ENCODE measurements at regions not wholly inside any gene's neighbourhood (a gene's known extent, or its start where the extent isn't known, plus 50 kb on each side); places are given as distances from the start of the nearest gene placed in this dataset.
A peak's percentile ranks its signal among the peaks of the same experiment; 100 is the strongest.

DNA sequence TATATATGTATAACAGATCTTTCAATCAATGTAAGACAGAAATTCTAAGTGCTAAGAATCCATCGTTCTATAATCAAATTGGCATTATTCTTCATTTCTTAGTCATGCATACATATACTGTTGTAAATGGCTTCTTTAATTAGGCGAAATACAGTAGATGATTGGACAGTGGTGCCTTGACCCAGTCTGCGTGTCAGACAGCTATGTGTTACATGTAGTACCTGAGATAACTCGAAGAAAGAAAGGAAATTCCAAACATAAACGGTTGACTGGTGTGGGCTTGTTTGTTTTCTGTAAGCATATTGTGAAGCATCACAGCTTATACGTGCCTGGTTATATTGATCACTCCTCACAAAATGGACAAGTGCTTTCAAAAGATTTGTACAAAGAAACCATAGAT, 210.5 kb downstream of the ETNK1 start:
- no peak overlapping the region for H2AFZ ChIP-seq
- in situ Hi-C loops (cut with MboI), result no loop called here
- H3K27ac ChIP-seq, result no peak overlapping the region
- no peak for TF ChIP-seq EZH2 (IDR thresholded peaks at IDR 0.05; ENCODE audit: insufficient read depth, poor library complexity, severe bottlenecking)
- no peak for TF ChIP-seq EZH2phosphoT487 (IDR thresholded peaks at IDR 0.05; ENCODE audit: insufficient read depth, low read depth)
- no peak overlapping the region for H3K4me2 ChIP-seq (ENCODE audit: unreplicated experiment)
- no peaks in the 10 kb centered on the region for H3K4me1 ChIP-seq (ENCODE audit: insufficient read depth)
- no peaks in the 10 kb centered on the region for H3K79me2 ChIP-seq (ENCODE audit: insufficient read depth)
- no peaks in the 10 kb centered on the region for H3K36me3 ChIP-seq (ENCODE audit: low read depth)
- H3K4me3 ChIP-seq, result no peak overlapping the region
- no peak overlapping the region for H3K9ac ChIP-seq
- H4K20me1 ChIP-seq (ENCODE audit: insufficient read depth), result no peaks in the 10 kb centered on the region
- H3K9me2 ChIP-seq (ENCODE audit: insufficient read depth), result no peaks in the 10 kb centered on the region
- WGBS, 2 experiments (ENCODE audit: low coverage in 1 of 2, low lambda C conversion rate in 2 of 2, missing lambda C conversion rate in 2 of 2), result 44 to 47% methylated on average over 6 of the region's 6 CpGs
- no peaks in the 10 kb centered on the region for H3F3A ChIP-seq (ENCODE audit: insufficient read depth)
- no peaks in the 10 kb centered on the region for H3K9me3 ChIP-seq (ENCODE audit: low read depth)
- H3K27me3 ChIP-seq (replicated peaks; ENCODE audit: insufficient read depth), result no peaks in the 10 kb centered on the region
- no peak for DNase-seq

DNA sequence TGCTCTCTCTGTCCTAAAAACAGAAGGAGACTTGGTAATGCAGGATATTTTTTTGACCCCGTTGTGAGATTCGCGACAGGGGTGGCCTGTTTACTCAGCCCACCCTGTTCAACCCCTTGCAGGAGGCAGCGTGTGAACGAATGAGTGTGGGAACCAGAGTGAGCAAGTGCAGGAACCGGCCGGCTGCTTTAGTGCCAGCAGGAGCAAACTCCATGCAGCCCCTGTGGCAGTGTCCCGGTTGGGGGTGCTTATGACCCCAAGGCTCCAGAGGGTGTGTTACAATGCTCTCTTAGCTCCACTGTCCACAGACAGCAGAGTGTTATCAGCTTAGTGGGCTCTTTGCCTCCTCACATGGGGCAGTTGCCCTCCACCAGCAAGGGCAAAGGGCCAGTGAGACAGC, 225.2 kb downstream of the ETNK1 start:
- no peaks in the 10 kb centered on the region for H3K36me3 ChIP-seq (ENCODE audit: low read depth)
- in situ Hi-C loops (cut with MboI), result no loop called here
- 67 to 77% methylated on average over 8 of the region's 8 CpGs for WGBS, 2 experiments (ENCODE audit: low coverage in 1 of 2, low lambda C conversion rate in 2 of 2, missing lambda C conversion rate in 2 of 2)

DNA sequence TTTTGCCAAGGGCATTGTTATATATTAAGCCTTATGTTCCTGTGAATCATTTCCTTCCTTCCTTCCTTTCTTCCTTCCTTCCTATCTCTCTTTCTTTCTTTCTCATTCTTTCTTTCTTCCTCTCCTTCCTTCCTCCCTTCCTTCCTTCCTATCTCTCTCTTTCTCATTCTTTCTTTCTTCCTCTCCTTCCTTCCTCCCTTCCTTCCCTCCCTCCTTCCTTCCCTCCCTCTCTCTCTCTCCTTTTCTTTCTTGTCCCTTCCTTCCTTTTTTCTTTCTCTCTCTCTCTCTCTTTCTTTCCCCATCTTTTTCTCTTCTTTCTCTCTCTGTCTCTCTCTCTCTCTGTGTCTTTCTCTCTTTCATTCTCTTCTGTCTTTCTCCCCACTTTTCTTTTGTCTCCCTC, 226.6 kb downstream of the ETNK1 start:
- Histone ChIP-seq H3K27me3 (replicated peaks; ENCODE audit: insufficient read depth) (no peaks in the 10 kb centered on the region), H3K27ac (no peak overlapping the region), H3K79me2 (ENCODE audit: insufficient read depth) (no peaks in the 10 kb centered on the region), H2AFZ (no peak overlapping the region), H3K9me3 (ENCODE audit: low read depth) (no peaks in the 10 kb centered on the region), H3K9me2 (ENCODE audit: insufficient read depth) (no peaks in the 10 kb centered on the region), H3K9ac (no peak overlapping the region), H3K4me3 (no peak overlapping the region), H3K4me2 (ENCODE audit: unreplicated experiment) (no peak overlapping the region), H4K20me1 (ENCODE audit: insufficient read depth) (no peaks in the 10 kb centered on the region), H3F3A (ENCODE audit: insufficient read depth) (no peaks in the 10 kb centered on the region), H3K36me3 (ENCODE audit: low read depth) (no peaks in the 10 kb centered on the region), H3K4me1 (ENCODE audit: insufficient read depth) (no peaks in the 10 kb centered on the region)
- no peak for TF ChIP-seq EZH2phosphoT487 (IDR thresholded peaks at IDR 0.05; ENCODE audit: insufficient read depth, low read depth)
- TF ChIP-seq EZH2 (IDR thresholded peaks at IDR 0.05; ENCODE audit: insufficient read depth, poor library complexity, severe bottlenecking), result no peak
- DNase-seq, result no peak
- in situ Hi-C loops (cut with MboI), result no loop called here

More for the DNA sequence above, 225.2 kb downstream of the ETNK1 start:
- DNase-seq, result no peak
- Histone ChIP-seq H2AFZ (no peak overlapping the region), H3K27me3 (replicated peaks; ENCODE audit: insufficient read depth) (no peaks in the 10 kb centered on the region), H3K4me1 (ENCODE audit: insufficient read depth) (no peaks in the 10 kb centered on the region), H4K20me1 (ENCODE audit: insufficient read depth) (no peaks in the 10 kb centered on the region), H3F3A (ENCODE audit: insufficient read depth) (no peaks in the 10 kb centered on the region), H3K9me3 (ENCODE audit: low read depth) (no peaks in the 10 kb centered on the region), H3K4me2 (ENCODE audit: unreplicated experiment) (no peak overlapping the region), H3K27ac (no peak overlapping the region), H3K79me2 (ENCODE audit: insufficient read depth) (no peaks in the 10 kb centered on the region), H3K9me2 (ENCODE audit: insufficient read depth) (no peaks in the 10 kb centered on the region), H3K4me3 (no peak overlapping the region), H3K9ac (no peak overlapping the region)
- TF ChIP-seq EZH2 (IDR thresholded peaks at IDR 0.05; ENCODE audit: insufficient read depth, poor library complexity, severe bottlenecking) (no peak), EZH2phosphoT487 (IDR thresholded peaks at IDR 0.05; ENCODE audit: insufficient read depth, low read depth) (no peak)

DNA sequence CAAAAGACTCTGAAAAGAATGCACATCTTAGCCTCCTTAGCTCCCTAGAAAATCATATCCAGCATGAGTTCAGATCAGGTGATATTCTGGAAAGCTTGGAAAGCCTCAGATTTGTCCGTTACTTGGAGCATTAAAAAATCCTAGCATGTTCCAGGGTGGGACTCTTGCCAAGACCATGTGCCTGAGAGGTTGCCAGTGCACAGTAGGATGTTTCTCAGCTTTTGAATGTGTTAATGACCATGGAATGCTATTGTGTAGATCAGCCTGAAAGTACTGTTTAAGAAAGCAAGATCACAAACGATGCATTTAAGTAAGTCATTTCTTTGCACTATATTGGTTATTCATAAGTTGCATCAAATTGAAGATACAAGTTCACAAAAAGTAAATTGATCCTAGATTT, 230.5 kb downstream of the ETNK1 start:
- H3F3A ChIP-seq (ENCODE audit: insufficient read depth), result no peaks in the 10 kb centered on the region
- in situ Hi-C loops (cut with MboI), result no loop called here
- H3K36me3 ChIP-seq (ENCODE audit: low read depth), result no peaks in the 10 kb centered on the region
- no peak overlapping the region for H3K4me2 ChIP-seq (ENCODE audit: unreplicated experiment)
- no peaks in the 10 kb centered on the region for H3K79me2 ChIP-seq (ENCODE audit: insufficient read depth)
- H3K27me3 ChIP-seq (replicated peaks; ENCODE audit: insufficient read depth), result peaks cover 3% of the 10 kb centered on the region; the same call in 1 of the 2 replicates
- no peaks in the 10 kb centered on the region for H4K20me1 ChIP-seq (ENCODE audit: insufficient read depth)
- WGBS, 2 experiments (ENCODE audit: low coverage in 1 of 2, low lambda C conversion rate in 2 of 2, missing lambda C conversion rate in 2 of 2), result 26 to 34% methylated on average over 2 of the region's 2 CpGs
- no peak overlapping the region for H3K9ac ChIP-seq
- H3K4me3 ChIP-seq, result no peak overlapping the region
- no peak overlapping the region for H2AFZ ChIP-seq
- H3K4me1 ChIP-seq (ENCODE audit: insufficient read depth), result no peaks in the 10 kb centered on the region
- H3K9me3 ChIP-seq (ENCODE audit: low read depth), result no peaks in the 10 kb centered on the region
- H3K9me2 ChIP-seq (ENCODE audit: insufficient read depth), result no peaks in the 10 kb centered on the region
- TF ChIP-seq EZH2phosphoT487 (IDR thresholded peaks at IDR 0.05; ENCODE audit: insufficient read depth, low read depth) (no peak), EZH2 (IDR thresholded peaks at IDR 0.05; ENCODE audit: insufficient read depth, poor library complexity, severe bottlenecking) (no peak)
- no peak overlapping the region for H3K27ac ChIP-seq
- no peak for DNase-seq

DNA sequence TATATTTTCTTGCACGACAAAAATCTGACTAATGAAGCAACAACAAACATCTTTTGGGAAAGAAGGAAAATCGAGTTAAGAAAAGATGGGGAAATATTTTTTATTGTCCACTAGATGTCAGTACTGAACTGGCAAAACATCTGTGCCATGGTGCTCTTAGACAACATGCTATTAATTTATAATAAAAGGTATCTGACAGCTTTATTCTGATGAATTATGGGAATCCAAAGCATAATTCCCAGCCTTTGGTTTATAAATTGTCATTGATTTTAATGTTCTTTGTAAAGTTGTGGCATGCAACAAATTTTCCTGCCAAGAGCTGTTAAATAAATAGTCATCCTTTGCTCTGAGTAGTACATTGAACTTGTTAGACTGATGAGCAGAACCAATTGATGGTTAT, 231.2 kb downstream of the ETNK1 start:
- in situ Hi-C loops (cut with MboI), result no loop called here
- H3K9me2 ChIP-seq (ENCODE audit: insufficient read depth), result no peaks in the 10 kb centered on the region
- H3K4me3 ChIP-seq, result no peak overlapping the region
- DNase-seq, result peak; percentile 57
- peaks cover 6% of the 10 kb centered on the region; the same call in 1 of the 2 replicates for H3K27me3 ChIP-seq (replicated peaks; ENCODE audit: insufficient read depth)
- no peak overlapping the region for H3K9ac ChIP-seq
- H3K9me3 ChIP-seq (ENCODE audit: low read depth), result no peaks in the 10 kb centered on the region
- H3K27ac ChIP-seq, result no peak overlapping the region
- H3K4me2 ChIP-seq (ENCODE audit: unreplicated experiment), result no peak overlapping the region
- no peaks in the 10 kb centered on the region for H3K79me2 ChIP-seq (ENCODE audit: insufficient read depth)
- no peak for TF ChIP-seq EZH2 (IDR thresholded peaks at IDR 0.05; ENCODE audit: insufficient read depth, poor library complexity, severe bottlenecking)
- TF ChIP-seq EZH2phosphoT487 (IDR thresholded peaks at IDR 0.05; ENCODE audit: insufficient read depth, low read depth), result no peak
- H3F3A ChIP-seq (ENCODE audit: insufficient read depth), result no peaks in the 10 kb centered on the region
- no peaks in the 10 kb centered on the region for H4K20me1 ChIP-seq (ENCODE audit: insufficient read depth)
- H3K36me3 ChIP-seq (ENCODE audit: low read depth), result no peaks in the 10 kb centered on the region
- 0% methylated on average over 2 of the region's 2 CpGs for whole genome bisulfite sequencing, 2 experiments (ENCODE audit: low coverage in 1 of 2, low lambda C conversion rate in 2 of 2, missing lambda C conversion rate in 2 of 2)
- H3K4me1 ChIP-seq (ENCODE audit: insufficient read depth), result no peaks in the 10 kb centered on the region
- H2AFZ ChIP-seq, result no peak overlapping the region

All from GM23248 (cell line).